Esophagus muscularis mucosa (tissue), 4 donors: ENCODE measurements at regions not wholly inside any gene's neighbourhood (a gene's known extent, or its start where the extent isn't known, plus 50 kb on each side); places are given as distances from the start of the nearest gene placed in this dataset.

Experiments used
- DNase-seq: peaks from one replicate; pipeline ENCODE4 v3.0.0-alpha.2; 2017; ENCODE audit errors: extremely low spot score
- H3K27ac ChIP-seq, 4 donors: fragments of 200-600 bp; sonication (generic); replicated peaks in 1 of 4; 1 replicate in 3 of 4; 2 replicates in 1 of 4; pipeline ENCODE4 v1.5.1; 2016 to 2019; ENCODE audit warnings: mild to moderate bottlenecking in 1 of 4
- H3K27me3 ChIP-seq, 4 donors: fragments of 200-600 bp; sonication (generic); one replicate each; pipeline versions ENCODE4 v1.5.1 to v1.6.0; 2016 to 2019
- H3K36me3 ChIP-seq, 4 donors: fragments of 200-600 bp; sonication (generic); one replicate each; pipeline ENCODE4 v1.5.1; 2016 to 2019
- H3K4me1 ChIP-seq, 4 donors: fragments of 200-600 bp; sonication (generic); one replicate each; pipeline ENCODE4 v1.5.1; 2016 to 2019
- H3K4me3 ChIP-seq, 4 donors: fragments of 200-600 bp; sonication (generic); 1 replicate in 2 of 4; 2 replicates in 2 of 4; pipeline ENCODE4 v1.5.1; 2016 to 2019; ENCODE audit warnings: mild to moderate bottlenecking in 4 of 4, moderate library complexity in 1 of 4
- H3K9me3 ChIP-seq, 4 donors: fragments of 200-600 bp; sonication (generic); 1 replicate in 3 of 4; 2 replicates in 1 of 4; pipeline ENCODE4 v1.5.1; 2016 to 2019
- EP300 ChIP-seq: sonication (generic); formaldehyde crosslinking; IDR thresholded peaks from one replicate; pipeline ENCODE4 v1.6.1; 2017; ENCODE audit warnings: antibody characterized with exemption
- POLR2A ChIP-seq: fragments of 450-650 bp; IDR thresholded peaks from one replicate; pipeline ENCODE4 v1.6.1; 2017; ENCODE audit warnings: antibody characterized with exemption, moderate library complexity, mild to moderate bottlenecking, low read depth
- POLR2AphosphoS5 ChIP-seq, 2 donors: sonication (generic); formaldehyde crosslinking; IDR thresholded peaks; one replicate each; pipeline ENCODE4 v1.6.1; 2017; ENCODE audit warnings: antibody characterized with exemption in 2 of 2
- WGBS: methylation state at CpG from one replicate; pipeline ENCODE4 v1.1.5; 2018; 5-methylcytosine and 5-hydroxymethylcytosine counted together
- intact Hi-C: fragments of 100-400 bp; cut with DNase I; formaldehyde crosslinking; loops from one replicate; pipeline ENCODE4 v1.15.1; 2023
- TF ChIP-seq, protein P1 (sequence below), 3 experiments: fragments of 200-600 bp in 2 of 3; fragments of 450-650 bp in 1 of 3; sonication (generic) in 2 of 3; IDR thresholded peaks; one replicate each; pipeline ENCODE4 v1.5.1; 2017 to 2019; ENCODE audit warnings: antibody characterized with exemption in 3 of 3, mild to moderate bottlenecking in 2 of 3, moderate library complexity in 1 of 3

- Histone ChIP-seq H3K36me3 (no peaks in the 10 kb centered on the region), H3K4me3 (no peak overlapping the region), H3K9me3 (no peaks in the 10 kb centered on the region), H3K4me1 (peaks cover 0 to 9% (median 2%) of the 10 kb centered on the region in 4 donors), H3K27me3 (no peaks in the 10 kb centered on the region), H3K27ac (no peak overlapping the region)
- WGBS: 88% methylated on average over 4 of the region's 5 CpGs
- no peak for DNase-seq
- intact Hi-C loops: no loop called here
- TF ChIP-seq POLR2A: no peak
- no peak for TF ChIP-seq EP300
- TF ChIP-seq POLR2AphosphoS5 (IDR thresholded peaks at IDR 0.05): no peak
- TF ChIP-seq, protein P1, sequence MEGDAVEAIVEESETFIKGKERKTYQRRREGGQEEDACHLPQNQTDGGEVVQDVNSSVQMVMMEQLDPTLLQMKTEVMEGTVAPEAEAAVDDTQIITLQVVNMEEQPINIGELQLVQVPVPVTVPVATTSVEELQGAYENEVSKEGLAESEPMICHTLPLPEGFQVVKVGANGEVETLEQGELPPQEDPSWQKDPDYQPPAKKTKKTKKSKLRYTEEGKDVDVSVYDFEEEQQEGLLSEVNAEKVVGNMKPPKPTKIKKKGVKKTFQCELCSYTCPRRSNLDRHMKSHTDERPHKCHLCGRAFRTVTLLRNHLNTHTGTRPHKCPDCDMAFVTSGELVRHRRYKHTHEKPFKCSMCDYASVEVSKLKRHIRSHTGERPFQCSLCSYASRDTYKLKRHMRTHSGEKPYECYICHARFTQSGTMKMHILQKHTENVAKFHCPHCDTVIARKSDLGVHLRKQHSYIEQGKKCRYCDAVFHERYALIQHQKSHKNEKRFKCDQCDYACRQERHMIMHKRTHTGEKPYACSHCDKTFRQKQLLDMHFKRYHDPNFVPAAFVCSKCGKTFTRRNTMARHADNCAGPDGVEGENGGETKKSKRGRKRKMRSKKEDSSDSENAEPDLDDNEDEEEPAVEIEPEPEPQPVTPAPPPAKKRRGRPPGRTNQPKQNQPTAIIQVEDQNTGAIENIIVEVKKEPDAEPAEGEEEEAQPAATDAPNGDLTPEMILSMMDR (IDR thresholded peaks at IDR 0.05): no peak
Observed at GRCh38 chr5:124457101-124457500, 289.3 kb downstream of the ZNF608 start.

DNA sequence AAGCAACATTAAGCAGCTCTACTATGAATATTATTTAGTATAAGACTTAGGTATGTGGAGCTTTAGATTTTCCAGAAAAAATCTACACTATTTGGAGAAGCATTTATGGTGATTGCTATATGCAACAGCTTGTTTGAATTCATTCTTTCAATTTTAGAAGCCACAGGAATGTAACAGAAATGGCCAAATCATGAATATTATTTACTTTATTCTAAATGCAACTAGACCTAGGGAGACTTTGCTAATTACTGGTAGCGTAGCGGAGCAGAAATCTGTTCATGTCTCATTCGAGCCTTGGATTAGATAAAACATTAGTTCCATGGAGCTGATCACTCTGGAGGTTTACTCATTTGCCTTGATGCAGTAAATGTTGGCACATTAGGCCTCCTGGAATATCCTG is 290.2 kb downstream of the ZNF608 start:
- 87% methylated on average over 3 of the region's 3 CpGs for WGBS
- intact Hi-C loops: no loop called here
- Histone ChIP-seq H3K4me1 (peaks cover 0 to 11% (median 0%) of the 10 kb centered on the region in 4 donors), H3K27me3 (no peaks in the 10 kb centered on the region), H3K36me3 (no peaks in the 10 kb centered on the region), H3K27ac (no peak overlapping the region), H3K9me3 (no peaks in the 10 kb centered on the region), H3K4me3 (no peak overlapping the region)
- TF ChIP-seq POLR2A: no peak
- TF ChIP-seq, protein P1 (IDR thresholded peaks at IDR 0.05): no peak
- TF ChIP-seq POLR2AphosphoS5 (IDR thresholded peaks at IDR 0.05): no peak
- TF ChIP-seq EP300: no peak
- DNase-seq: no peak

GRCh38 chr5:124454081-124454480 is 292.4 kb downstream of the ZNF608 start:
- Histone ChIP-seq H3K9me3 (no peaks in the 10 kb centered on the region), H3K27me3 (no peaks in the 10 kb centered on the region), H3K36me3 (no peaks in the 10 kb centered on the region), H3K27ac (no peak overlapping the region), H3K4me3 (no peak overlapping the region), H3K4me1 (peaks cover 0 to 11% (median 0%) of the 10 kb centered on the region in 4 donors)
- 89% methylated on average over 3 of the region's 3 CpGs for WGBS
- DNase-seq: no peak
- TF ChIP-seq EP300: no peak
- TF ChIP-seq POLR2A: no peak
- no peak for TF ChIP-seq POLR2AphosphoS5 (IDR thresholded peaks at IDR 0.05)
- intact Hi-C loops: no loop called here

GRCh38 chr5:124453221-124454051 is 293.0 kb downstream of the ZNF608 start:
- intact Hi-C loops: no loop called here
- no peak overlapping the region for H3K27ac ChIP-seq
- H3K4me3 ChIP-seq: no peak overlapping the region
- no peak for DNase-seq
- 81% methylated on average over 5 of the region's 5 CpGs for WGBS
- no peaks in the 10 kb centered on the region for H3K36me3 ChIP-seq
- no peaks in the 10 kb centered on the region for H3K27me3 ChIP-seq
- TF ChIP-seq, protein P1 (IDR thresholded peaks at IDR 0.05): no peak
- TF ChIP-seq POLR2A: no peak
- H3K4me1 ChIP-seq: peaks cover 0 to 11% (median 0%) of the 10 kb centered on the region in 4 donors
- no peaks in the 10 kb centered on the region for H3K9me3 ChIP-seq

DNA sequence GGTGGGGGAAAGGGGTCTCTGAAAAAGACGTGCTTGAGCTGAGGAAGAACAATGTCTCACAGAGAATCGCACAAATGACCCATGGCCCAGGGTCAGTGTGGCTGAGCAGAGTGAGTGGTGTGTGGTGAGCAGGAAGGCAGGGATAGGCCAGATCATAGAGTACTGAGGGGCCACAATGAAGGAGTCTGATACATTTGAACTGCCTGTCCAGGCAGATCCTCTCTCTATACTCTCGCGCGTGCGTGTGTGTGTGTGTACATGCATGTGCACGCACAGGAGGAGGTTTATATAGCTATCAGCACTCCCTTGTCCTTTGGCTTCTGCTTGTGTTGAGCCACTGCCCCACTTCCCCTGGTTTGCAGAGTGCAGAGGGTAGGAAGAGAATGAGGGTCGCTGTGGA is 294.0 kb downstream of the ZNF608 start:
- TF ChIP-seq EP300 (no peak), POLR2AphosphoS5 (IDR thresholded peaks at IDR 0.05) (no peak), POLR2A (no peak)
- TF ChIP-seq, protein P1 (IDR thresholded peaks at IDR 0.05): no peak
- 89% methylated on average over 8 of the region's 8 CpGs for WGBS
- no peaks in the 10 kb centered on the region for H3K27me3 ChIP-seq
- H3K27ac ChIP-seq: no peak overlapping the region
- H3K4me3 ChIP-seq: no peak overlapping the region
- no peak for DNase-seq
- no peaks in the 10 kb centered on the region for H3K9me3 ChIP-seq
- H3K36me3 ChIP-seq: no peaks in the 10 kb centered on the region
- H3K4me1 ChIP-seq: peaks cover 0 to 11% (median 0%) of the 10 kb centered on the region in 4 donors
- intact Hi-C loops: no loop called here
